ENCODE measurements at regions not wholly inside any gene's neighbourhood (a gene's known extent, or its start where the extent isn't known, plus 50 kb on each side); places are given as distances from the start of the nearest gene placed in this dataset.

DNA sequence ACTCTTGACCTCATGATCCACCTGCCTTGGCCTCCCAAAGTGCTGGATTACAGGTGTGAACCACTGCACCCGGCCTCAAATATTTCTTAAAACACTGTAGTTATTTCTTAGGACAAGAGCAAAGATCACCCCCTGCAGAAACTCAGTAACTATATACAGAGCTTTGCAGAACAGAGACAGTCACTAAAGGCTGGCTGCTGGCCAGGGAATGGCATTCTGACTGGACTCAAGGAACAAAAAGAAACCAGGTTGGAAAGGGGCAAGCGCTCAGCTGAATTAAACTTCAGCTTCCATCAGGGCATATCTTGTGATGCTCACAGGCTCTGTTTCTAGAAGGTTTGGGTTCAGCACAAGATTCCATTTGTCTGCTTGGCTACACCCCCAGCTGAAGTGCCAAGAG, 95.8 kb downstream of the ADAMTS15 start:
- TF ChIP-seq, protein P1, sequence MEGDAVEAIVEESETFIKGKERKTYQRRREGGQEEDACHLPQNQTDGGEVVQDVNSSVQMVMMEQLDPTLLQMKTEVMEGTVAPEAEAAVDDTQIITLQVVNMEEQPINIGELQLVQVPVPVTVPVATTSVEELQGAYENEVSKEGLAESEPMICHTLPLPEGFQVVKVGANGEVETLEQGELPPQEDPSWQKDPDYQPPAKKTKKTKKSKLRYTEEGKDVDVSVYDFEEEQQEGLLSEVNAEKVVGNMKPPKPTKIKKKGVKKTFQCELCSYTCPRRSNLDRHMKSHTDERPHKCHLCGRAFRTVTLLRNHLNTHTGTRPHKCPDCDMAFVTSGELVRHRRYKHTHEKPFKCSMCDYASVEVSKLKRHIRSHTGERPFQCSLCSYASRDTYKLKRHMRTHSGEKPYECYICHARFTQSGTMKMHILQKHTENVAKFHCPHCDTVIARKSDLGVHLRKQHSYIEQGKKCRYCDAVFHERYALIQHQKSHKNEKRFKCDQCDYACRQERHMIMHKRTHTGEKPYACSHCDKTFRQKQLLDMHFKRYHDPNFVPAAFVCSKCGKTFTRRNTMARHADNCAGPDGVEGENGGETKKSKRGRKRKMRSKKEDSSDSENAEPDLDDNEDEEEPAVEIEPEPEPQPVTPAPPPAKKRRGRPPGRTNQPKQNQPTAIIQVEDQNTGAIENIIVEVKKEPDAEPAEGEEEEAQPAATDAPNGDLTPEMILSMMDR (IDR thresholded peaks at IDR 0.05), result no peak
- no peak for TF ChIP-seq POLR2A (IDR thresholded peaks at IDR 0.05)
